Epidermal melanocyte (primary cell): ENCODE measurements at regions not wholly inside any gene's neighbourhood (a gene's known extent, or its start where the extent isn't known, plus 50 kb on each side); places are given as distances from the start of the nearest gene placed in this dataset.

Experiments
- DNase-seq: peaks from one replicate; pipeline ENCODE4 v3.0.0; 2011; ENCODE audit warnings: low spot score; ENCODE audit not compliant: insufficient read length

GRCh38 chr4:24245491-24245820 lies 338.9 kb downstream of the DHX15 start:
- DNase-seq: no peak

- peak; percentile 27 for DNase-seq
These were observed 339.5 kb downstream of the DHX15 start for GRCh38 chr4:24244663-24245490.

- no peak for DNase-seq
These were observed 340.7 kb downstream of the DHX15 start for GRCh38 chr4:24243641-24244040.

GRCh38 chr4:24241511-24241910 lies 342.8 kb downstream of the DHX15 start:
- no peak for DNase-seq

- DNase-seq: no peak
These were observed 343.7 kb downstream of the DHX15 start for GRCh38 chr4:24240655-24241054.

- no peak for DNase-seq
These were observed 346.6 kb downstream of the DHX15 start for GRCh38 chr4:24237709-24238108.

GRCh38 chr4:24236532-24236931 lies 346.7 kb upstream of the PPARGC1A start:
- DNase-seq: no peak

GRCh38 chr4:24236120-24236519 lies 346.3 kb upstream of the PPARGC1A start:
- no peak for DNase-seq

GRCh38 chr4:24235618-24236017 lies 345.8 kb upstream of the PPARGC1A start:
- no peak for DNase-seq

GRCh38 chr4:24234288-24234848 lies 344.5 kb upstream of the PPARGC1A start:
- no peak for DNase-seq

- DNase-seq: no peak
These were observed 341.1 kb upstream of the PPARGC1A start for GRCh38 chr4:24230955-24231354.

- no peak for DNase-seq
These were observed 340.1 kb upstream of the PPARGC1A start for GRCh38 chr4:24229978-24230377.

- no peak for DNase-seq
These were observed 338.8 kb upstream of the PPARGC1A start for GRCh38 chr4:24228692-24229091.

- no peak for DNase-seq
These were observed 336.8 kb upstream of the PPARGC1A start for GRCh38 chr4:24226667-24227066.

GRCh38 chr4:24226023-24226422 lies 336.2 kb upstream of the PPARGC1A start:
- DNase-seq: no peak

- no peak for DNase-seq
These were observed 334.6 kb upstream of the PPARGC1A start for GRCh38 chr4:24224446-24224845.

- DNase-seq: no peak
These were observed 329.4 kb upstream of the PPARGC1A start for GRCh38 chr4:24219209-24219608.

GRCh38 chr4:24218566-24218965 lies 328.7 kb upstream of the PPARGC1A start:
- no peak for DNase-seq

GRCh38 chr4:24214796-24215195 lies 324.9 kb upstream of the PPARGC1A start:
- no peak for DNase-seq

GRCh38 chr4:24213961-24214360 lies 324.1 kb upstream of the PPARGC1A start:
- DNase-seq: no peak

- DNase-seq: no peak
These were observed 322.8 kb upstream of the PPARGC1A start for GRCh38 chr4:24212642-24213041.

- no peak for DNase-seq
These were observed 322.0 kb upstream of the PPARGC1A start for GRCh38 chr4:24211856-24212255.

- DNase-seq: peak; percentile 42
These were observed 320.6 kb upstream of the PPARGC1A start for GRCh38 chr4:24210332-24210902.
